ENCODE measurements at regions not wholly inside any gene's neighbourhood (a gene's known extent, or its start where the extent isn't known, plus 50 kb on each side); places are given as distances from the start of the nearest gene placed in this dataset.

- no peak for TF ChIP-seq CTCF (IDR thresholded peaks at IDR 0.05)
- no peak for TF ChIP-seq POLR2A (IDR thresholded peaks at IDR 0.05)
Measured at GRCh38 chr5:153399595-153399994, 90.9 kb upstream of the GRIA1 start.

All from Peyer's patch (tissue), 4 donors.